Neural cell (in vitro differentiated cells): ENCODE measurements at regions not wholly inside any gene's neighbourhood (a gene's known extent, or its start where the extent isn't known, plus 50 kb on each side); places are given as distances from the start of the nearest gene placed in this dataset.
"Not testable (repeated sequence)": the region's sequence is repeated elsewhere in the genome, so short reads cannot be mapped to it uniquely, and the experiment has no call there.

Source experiments
- CTCF ChIP-seq: fragments of 450-650 bp; IDR thresholded peaks from 2 replicates; pipeline ENCODE4 v1.5.1; 2014; ENCODE audit warnings: antibody characterized with exemption, mild to moderate bottlenecking, moderate library complexity; ENCODE audit not compliant: poor library complexity, severe bottlenecking
- EP300 ChIP-seq: fragments of 450-650 bp; conservative IDR thresholded peaks from 2 replicates; pipeline ENCODE4 v1.6.1; 2014; ENCODE audit warnings: antibody characterized with exemption, mild to moderate bottlenecking, moderate library complexity; ENCODE audit not compliant: poor library complexity, severe bottlenecking
- EZH2 ChIP-seq: fragments of 200-600, 300-800 bp; shearing (Covaris generic), sonication (generic); IDR thresholded peaks from 2 replicates; pipeline ENCODE4 v1.6.1; 2014; ENCODE audit warnings: antibody characterized with exemption, low read length, borderline replicate concordance, mild to moderate bottlenecking; ENCODE audit not compliant: insufficient read depth, poor library complexity, severe bottlenecking
- RAD21 ChIP-seq: fragments of 450-650 bp; conservative IDR thresholded peaks from 2 replicates; pipeline ENCODE4 v1.6.1; 2014; ENCODE audit warnings: antibody characterized with exemption, mild to moderate bottlenecking, moderate library complexity
- SMC3 ChIP-seq: fragments of 450-650 bp; conservative IDR thresholded peaks from 2 replicates; pipeline ENCODE4 v1.6.1; 2014; ENCODE audit warnings: antibody characterized with exemption, mild to moderate bottlenecking, moderate library complexity; ENCODE audit not compliant: poor library complexity
- TAF1 ChIP-seq: IDR thresholded peaks from 2 replicates; pipeline ENCODE4 v1.6.1; 2012; ENCODE audit warnings: low read depth
- TF ChIP-seq, protein P1 (sequence below): IDR thresholded peaks from 2 replicates; pipeline ENCODE4 v1.6.1; 2012; ENCODE audit warnings: borderline replicate concordance

GRCh38 chr17:64726025-64726424 lies 63.9 kb upstream of the SMURF2 start:
- not testable (repeated sequence) for TF ChIP-seq CTCF, TAF1, SMC3, EZH2, EP300, RAD21
- TF ChIP-seq, protein P1, sequence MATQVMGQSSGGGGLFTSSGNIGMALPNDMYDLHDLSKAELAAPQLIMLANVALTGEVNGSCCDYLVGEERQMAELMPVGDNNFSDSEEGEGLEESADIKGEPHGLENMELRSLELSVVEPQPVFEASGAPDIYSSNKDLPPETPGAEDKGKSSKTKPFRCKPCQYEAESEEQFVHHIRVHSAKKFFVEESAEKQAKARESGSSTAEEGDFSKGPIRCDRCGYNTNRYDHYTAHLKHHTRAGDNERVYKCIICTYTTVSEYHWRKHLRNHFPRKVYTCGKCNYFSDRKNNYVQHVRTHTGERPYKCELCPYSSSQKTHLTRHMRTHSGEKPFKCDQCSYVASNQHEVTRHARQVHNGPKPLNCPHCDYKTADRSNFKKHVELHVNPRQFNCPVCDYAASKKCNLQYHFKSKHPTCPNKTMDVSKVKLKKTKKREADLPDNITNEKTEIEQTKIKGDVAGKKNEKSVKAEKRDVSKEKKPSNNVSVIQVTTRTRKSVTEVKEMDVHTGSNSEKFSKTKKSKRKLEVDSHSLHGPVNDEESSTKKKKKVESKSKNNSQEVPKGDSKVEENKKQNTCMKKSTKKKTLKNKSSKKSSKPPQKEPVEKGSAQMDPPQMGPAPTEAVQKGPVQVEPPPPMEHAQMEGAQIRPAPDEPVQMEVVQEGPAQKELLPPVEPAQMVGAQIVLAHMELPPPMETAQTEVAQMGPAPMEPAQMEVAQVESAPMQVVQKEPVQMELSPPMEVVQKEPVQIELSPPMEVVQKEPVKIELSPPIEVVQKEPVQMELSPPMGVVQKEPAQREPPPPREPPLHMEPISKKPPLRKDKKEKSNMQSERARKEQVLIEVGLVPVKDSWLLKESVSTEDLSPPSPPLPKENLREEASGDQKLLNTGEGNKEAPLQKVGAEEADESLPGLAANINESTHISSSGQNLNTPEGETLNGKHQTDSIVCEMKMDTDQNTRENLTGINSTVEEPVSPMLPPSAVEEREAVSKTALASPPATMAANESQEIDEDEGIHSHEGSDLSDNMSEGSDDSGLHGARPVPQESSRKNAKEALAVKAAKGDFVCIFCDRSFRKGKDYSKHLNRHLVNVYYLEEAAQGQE, result not testable (repeated sequence)
